ENCODE measurements at regions not wholly inside any gene's neighbourhood (a gene's known extent, or its start where the extent isn't known, plus 50 kb on each side); places are given as distances from the start of the nearest gene placed in this dataset.

DNA sequence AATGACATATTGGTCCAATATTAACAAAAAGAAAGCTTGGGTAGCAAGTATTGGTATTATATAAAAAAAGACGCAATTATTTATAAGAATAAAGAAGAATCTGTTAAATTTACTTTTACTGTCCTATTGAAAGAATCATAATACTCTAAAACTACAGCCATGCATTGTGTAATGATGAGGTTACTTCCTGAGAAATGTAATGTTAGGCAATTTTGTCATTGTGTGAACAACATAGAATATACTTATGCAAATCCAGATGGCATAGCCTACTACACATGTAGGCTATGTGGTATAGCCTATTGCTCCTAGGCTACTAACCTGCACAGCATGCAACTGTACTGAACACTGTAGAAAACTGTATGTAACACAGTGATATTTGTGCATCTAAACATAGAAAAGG is 121.2 kb upstream of the PTGFR start:
- no peak for DNase-seq

DNA sequence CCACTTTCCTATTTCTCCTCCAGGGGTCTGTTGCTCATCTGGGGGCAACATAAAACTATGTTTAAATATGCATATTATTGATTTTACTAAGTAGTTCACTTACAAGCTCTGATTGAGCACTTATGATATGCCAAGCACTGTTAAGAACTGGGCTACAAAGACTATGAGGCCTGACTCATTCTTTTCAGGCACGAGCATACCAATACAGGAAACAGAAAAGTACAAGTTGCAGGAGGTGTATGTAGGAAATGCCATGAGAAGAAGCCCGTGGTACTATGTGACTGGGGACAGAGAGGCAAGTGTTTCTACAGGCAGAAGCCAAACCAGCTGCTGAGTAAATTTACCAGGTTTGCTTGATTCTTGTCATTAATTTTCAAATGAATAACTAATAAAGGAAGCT is 120.4 kb upstream of the PTGFR start:
- DNase-seq, result no peak

DNA sequence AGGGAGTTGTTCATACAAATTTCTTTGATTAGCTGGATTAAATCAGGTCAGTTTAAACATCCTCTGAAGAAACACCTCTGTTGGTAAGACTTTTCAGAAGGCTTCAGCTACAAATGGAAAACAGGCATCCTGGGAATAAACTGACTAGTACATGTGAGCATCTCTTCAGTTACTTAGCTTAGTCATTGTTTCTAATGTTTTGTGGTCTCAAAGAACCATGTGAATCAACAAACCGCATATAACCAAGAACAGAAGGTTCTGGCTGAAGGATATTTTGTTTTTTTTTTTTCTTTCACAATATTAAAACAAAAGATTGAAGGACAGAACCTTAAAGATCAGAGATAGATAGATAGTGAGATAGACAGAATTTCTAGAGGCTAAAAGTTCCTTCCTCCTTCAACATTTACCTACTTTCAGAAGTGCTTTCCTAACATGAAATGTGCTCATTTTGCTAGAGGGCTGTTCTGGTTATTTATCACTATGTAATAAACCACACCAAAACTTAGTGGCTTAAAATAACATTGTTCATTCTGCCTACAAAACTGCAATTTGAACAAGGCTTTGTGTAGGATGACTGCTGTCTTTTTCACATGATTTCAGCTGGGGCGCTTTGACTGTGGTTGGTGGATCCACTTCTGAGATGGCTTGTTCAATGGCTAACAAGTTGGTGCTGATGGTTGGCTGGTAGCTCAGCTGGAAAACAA is 119.8 kb upstream of the PTGFR start:
- no peak for DNase-seq

DNA sequence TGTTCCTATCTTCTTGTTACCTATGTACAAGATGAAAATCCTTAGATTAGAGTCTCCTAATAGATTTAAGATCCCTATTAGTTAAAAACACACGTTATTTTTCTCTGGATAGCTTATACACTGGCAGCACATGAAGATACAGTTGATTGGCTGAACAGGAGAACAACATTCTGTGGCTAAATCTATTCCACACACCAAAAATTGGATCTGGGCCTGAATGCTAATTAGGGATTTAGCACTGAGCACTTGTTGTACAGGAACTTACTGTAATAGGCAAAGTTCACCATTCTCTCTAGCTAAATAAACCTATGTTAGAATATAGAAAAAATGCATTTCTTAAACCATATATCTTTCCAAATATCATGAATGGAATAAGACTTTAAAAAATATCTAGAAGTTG is 117.1 kb upstream of the PTGFR start:
- no peak for DNase-seq

DNA sequence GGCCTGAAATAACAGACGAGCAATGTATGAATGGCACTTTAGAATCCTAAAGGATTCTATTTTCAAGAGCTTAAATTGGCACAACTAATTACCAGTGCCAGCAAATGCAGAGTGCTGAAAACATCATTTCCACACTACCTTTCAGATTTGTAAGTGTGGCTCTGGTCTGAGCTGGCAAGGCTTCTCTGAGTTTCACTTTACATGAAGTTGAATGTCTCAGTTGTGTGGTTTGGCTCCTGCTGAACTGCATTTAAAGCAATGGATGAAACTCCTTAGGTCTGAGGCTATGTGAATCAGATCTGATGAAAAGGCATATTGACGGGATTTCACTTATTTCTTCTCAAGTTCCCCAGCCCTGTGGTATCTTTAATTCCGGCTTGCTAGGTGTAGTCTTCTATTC is 114.8 kb upstream of the PTGFR start:
- DNase-seq, result no peak

DNA sequence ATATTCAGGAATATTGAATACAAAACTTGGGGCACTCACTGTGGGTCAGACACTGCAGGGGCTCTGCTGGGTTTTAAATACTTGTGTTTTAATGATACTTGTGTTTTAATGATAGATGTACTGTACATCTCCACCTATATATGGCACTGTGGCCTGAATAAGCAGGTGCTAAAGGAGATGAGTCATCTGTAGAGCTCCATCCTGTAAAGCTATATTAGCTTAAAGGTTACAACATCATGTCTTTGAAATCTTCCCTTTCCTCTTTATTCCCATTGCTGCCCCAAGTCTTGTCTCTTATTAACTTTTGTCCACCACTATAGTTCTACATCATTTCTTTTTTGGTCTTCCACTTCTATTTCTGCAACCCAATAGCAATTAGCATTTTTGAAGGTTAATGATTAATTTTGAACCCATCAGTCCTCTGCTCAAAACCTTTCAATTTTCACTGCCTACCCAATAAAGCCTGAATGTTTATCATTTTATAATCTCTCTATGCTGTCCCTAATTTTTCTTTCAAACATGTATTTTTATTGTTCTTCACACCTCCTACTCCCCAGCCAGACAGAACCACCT is 113.3 kb upstream of the PTGFR start:
- DNase-seq, result no peak

DNA sequence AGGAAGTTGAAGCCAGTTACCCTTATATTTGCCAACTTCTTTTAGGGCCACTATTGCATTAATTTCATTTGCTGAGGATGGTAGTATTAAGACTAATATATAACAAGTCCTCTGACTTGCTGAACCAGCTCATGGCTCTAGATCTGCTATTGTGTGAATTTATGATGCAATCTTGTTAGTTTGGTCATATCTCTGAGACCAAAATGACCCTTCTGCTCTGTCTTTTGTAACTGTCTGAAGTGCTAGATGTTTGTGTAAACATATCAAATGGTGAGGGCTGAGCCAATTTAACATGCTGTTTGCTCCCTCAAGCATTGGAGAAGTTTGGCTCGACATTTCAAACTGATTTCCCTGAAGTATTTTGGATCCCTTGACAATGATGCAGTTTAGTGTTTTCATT is 106.9 kb upstream of the PTGFR start:
- no peak for DNase-seq

DNA sequence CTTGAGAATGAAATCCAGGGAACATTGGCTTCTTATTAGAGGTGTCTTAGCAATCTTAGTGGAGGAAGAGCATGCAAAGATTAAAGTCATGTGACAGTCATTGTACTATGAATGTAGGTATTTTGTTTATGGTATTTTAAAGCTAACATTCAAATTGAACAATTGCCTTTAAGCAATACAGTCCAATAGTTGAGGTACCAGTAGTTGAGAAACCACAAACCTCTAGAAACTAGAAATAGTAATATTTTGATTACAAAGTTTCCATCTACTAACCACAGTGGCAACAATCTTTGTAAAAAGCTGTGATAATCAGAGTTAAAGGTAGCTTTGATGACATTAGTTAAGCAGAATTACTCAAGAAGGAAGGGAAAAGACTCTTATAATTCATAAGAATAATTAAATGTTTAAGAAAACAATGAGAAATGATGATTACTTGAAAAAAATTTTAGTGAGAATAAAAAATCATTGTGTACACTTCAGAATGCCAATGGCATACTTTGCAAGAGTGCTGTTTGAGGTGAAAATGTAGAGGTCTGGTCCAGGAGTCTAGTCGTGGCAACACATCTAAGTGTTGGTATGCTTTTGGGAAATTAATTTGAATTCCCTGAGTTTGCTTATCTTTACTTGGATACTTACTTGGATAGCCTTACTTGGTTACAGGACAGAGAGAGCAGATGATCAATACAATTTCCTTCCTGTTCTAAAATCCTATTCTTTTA is 104.9 kb upstream of the PTGFR start:
- DNase-seq, result no peak

DNA sequence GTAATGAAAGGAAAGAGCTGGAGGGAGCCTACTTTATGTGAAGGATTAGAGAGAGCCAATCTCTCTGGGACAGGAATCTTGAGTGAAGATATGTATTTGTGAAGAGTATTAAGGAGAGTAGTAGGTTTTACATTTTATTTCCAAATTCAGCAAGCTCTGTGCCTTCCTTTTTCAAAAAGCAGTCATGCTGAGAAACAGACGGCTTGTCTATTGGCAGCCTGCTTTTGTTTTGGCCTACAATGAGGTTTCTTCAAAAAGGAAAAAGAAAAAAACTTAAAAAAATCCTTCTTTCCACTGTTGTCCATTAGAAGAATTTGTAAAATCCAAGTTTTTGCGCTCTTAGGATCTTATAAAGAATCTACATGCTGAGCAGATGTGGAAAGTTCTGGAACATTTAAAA is 103.6 kb upstream of the PTGFR start:
- no peak for DNase-seq

DNA sequence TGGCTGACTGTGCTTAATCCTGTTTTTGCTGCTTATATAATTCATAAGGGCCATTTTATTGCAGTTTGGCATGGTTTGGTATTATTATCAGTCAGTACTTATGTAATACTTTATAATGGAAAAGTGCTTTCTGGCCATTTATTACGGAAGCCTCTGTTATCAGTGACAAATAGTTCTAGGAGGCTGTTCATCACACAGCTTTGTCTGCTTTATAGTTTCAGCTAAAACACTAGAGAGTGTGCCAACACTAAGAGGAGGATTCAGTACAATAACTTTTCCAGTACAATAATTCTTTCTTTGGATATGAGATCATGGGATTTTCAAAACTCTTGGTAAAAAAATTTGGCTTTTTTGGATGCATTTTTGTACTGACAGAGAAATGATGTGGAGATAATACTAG is 102.9 kb upstream of the PTGFR start:
- DNase-seq, result no peak

DNA sequence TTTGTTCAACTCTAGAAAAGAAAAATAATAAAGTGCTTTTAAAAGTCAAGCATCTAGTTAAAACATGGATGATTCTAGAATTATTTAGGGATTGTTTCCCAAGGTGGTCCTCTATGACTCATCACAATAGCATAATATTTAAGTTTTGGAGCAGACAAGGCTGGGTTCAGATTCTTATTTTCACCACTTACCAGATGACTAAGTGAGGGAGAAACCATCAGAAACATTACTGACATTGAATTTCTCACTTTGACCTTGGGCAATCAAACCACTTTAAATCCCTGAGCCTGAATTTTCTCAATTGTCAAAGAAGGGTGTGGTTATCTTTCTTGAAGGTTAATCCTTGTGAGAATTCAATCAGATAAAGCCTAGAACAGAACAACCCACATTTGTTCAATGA is 102.5 kb upstream of the PTGFR start:
- DNase-seq, result no peak

DNA sequence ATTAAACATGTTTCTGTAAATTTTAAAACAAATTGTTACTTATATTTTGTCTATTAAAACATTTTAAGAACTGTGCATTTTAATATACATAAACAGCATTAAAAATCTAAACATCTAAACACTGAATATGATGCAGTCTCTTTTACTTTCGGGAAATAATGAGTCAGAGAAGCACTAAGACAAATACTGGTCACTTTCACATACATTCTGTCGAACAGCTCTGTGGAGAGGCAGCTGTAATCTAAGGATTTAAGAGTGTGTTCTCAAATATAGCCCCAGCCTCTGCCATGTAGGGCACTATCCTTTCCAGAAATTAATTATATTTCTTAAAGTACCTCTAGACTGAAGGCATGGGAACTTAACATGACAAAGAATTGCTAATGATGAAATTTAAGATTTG is 89.6 kb upstream of the PTGFR start:
- DNase-seq, result no peak

DNA sequence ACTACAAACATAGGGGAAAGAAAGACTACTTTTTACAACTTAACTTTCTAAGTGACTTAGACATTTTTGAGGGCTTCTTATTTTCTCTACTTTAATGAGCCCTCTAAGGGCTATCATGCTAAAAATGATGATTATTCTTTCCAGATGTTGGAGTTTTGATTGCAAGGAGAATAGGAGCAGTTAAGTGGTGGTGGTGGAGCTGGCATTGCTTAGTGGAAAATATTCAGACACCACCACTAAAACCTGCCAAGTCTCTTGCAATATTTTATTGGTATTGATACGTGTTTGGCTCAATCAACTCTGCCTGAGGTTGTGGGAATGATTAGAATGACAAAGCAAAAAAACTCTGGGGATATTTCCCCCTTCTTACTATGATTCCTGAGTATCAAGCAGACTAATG is 82.6 kb upstream of the PTGFR start:
- DNase-seq, result no peak

DNA sequence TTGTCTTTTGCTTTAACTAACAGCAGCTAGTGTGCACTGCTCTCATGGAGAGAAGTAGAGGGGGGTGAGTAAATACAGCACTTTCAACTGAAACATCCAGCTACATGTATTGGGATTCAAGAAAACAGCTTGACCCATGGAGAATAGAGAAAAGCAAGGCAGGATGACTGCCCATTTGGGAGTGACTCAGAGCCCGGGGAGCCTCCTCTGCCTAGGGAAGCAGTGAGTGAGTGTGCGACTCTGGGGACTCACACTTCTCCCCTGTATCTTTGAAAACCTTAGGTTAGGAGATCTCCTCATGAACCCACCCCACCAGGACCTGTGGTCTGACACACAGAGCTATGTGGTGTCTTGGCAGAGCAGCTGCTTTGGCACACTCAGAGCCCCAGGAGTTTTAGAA is 82.0 kb upstream of the PTGFR start:
- no peak for DNase-seq

DNA sequence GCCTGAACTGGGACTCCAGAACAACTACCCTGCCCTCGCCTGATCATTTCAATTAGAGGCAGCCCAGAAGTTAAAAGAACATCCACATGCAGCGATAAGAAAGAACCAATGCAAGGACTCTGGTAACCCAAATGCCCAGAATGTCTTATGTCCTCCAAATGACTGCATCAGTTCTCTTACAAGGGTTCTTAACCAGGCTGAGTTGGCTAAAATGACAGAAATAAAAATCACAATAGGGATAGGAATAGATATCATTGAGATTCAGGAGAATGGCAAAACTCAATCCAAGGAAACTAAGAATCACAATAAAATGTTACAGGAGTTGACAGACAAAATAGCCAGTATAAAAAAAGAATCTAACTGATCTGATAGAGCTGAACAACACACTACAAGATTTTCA is 80.1 kb upstream of the PTGFR start:
- no peak for DNase-seq

DNA sequence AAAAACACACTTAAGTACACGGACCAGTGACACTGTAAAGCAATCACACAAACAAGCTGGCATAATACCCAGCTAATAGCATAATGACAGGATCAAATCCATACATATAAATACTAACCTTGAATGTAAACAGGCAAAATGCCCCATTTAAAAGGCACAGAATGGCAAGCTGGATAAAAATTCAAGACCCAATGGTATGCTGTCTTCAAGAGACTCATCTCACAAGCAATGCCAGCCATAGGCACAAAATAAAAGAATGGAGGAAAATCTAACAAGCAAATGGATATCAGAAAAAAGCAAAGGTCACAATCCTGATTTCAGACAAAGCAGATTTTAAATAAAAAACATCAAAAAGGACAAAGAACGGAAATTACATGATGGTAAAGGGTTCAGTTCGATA is 79.1 kb upstream of the PTGFR start:
- DNase-seq, result no peak

DNA sequence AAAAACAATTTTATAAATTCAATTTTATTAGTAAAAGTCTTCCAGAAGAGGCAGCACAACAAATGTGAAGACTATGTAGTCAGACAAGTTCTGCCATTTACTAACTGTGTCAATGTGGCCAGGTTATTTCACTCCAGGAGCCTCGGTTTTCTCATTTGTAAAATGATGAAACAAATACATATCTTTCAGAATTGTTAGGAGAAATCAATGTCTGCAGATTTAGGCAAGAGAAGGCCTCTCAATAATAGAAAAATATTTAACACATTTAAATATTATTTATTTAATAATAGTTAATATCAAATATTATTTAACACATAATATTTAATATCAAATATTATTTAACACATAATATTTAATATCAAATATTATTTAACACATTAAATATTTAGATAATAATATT is 75.6 kb upstream of the PTGFR start:
- no peak for DNase-seq

DNA sequence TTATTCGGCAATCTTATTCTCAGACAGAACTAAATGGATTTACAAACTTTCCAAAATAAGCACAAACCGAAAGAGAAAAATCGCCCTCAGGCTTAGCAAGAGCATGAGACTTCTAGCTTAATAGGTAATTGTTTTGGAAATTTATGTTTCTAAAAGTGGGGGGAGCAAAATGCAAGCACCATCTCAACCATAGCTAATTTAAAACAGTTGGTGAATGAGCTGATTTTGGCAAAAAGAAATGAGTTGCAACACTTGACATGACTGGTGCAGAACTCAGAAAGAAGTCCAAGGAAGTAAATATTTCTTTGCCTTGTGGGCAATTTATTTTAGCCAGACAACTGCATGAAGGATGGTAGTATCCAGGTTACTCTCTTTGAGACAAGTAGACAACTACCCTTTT is 71.5 kb upstream of the PTGFR start:
- DNase-seq, result no peak

DNA sequence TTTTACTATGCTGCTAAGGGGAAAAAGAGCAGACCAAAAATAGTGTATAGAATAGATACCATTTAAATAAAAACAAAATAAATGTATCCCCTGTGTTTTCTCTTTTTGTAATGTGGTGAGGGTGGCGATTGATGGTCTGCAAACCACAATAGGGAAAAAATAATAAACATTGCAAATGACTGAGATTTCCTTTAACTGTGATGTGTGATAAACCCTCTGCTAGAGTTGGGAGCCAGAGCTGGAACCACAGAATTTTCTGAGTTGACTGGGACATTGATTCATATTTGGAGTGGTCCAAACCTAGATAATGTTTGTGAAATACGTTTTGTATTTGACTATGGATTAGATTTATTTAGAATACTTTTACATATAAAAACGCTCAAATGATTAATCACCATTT is 70.6 kb upstream of the PTGFR start:
- no peak for DNase-seq

DNA sequence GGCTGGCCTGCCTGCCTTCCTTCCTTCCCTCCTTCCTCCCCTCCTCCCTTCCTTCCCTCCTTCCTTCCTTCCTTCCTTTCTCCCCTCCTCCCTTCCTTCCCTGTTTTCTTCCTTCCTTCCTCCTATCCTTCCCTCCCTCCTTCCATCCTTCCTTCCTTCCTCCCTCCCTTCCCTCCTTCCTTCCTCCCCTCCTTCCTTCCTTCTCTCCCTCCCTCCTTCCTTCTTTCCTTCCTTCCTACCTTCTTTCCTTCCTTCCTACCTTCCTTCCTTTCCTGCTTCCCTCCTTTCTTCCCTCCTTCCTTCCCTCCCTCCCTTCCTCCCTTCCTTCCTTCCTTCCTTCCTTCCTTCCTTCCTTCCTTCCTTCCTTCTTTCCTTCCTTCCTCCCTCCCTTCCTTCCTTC is 70.1 kb upstream of the PTGFR start:
- DNase-seq, result no peak

DNA sequence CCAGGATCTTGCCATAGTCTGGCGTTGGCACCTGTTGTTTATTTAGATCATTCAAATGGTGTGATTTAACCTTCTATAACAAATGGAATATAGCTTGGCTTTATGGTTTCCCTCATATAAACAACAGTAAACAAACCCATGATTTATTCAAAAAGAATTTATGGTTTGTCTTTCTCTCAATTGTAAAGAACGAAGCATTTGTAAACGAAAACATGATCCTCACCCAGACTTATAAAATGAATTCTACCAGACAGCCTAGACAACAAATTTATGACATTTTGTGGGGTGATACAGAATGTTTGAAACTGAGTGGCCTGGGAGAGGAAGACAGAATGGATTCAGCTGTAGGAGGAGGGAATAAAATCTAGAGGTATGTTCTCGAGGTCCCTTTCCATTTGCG is 66.1 kb upstream of the PTGFR start:
- DNase-seq, result no peak

DNA sequence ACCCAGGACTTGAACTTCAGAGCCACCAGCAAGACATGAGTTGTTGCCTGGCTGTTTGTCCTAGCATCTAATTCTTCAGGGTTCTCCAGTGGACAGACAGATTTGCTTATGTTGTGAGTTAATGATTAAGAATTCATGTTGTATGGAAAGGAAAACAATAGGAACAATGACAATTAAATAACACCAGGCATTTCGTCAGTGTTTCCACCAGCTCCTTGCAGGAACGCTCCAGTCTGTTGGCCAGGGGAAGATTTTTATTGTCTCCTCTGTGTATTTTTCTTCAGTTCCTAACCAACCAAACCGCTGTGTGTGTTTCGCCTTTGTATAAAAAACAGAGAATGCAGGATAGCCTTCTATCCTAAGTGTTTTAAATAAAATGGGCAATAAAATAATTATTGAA is 64.4 kb upstream of the PTGFR start:
- DNase-seq, result no peak

DNA sequence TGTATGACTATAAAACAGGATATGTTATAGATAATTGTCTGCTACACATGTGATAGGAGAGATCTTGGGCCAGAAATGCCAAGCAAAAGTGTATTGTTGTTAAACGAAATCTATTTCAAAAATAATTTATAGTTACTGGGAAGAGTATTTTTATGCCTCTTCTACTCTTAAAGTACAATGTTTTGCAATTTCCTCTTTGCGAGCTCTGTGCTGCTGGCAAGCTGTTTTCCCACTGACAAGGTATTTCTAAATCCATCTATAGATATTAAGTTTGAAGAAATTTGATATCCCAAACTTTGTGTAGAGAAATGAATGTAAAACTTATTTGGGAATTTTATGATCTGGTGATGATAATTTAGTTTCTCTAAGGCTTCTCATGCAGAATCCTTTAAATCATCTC is 63.3 kb upstream of the PTGFR start:
- no peak for DNase-seq

DNA sequence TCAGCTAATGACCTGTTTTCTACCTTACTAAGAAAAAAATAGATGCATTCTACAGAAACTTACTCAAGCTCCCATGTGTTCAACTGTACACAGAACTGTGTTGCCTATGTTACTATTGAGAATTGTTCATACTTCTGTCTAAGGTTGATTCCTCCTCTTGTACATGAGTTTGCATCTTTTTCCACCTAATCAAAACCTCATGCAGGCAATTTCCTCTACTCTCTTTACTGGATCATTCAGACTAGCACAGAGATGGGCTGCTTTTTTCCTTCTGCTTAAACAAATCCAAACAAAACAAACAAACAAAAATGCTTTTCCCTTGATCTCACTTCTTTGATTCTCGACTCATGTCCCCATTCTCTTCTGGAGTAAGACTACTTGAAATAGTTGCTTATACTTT is 58.8 kb upstream of the PTGFR start:
- no peak for DNase-seq

DNA sequence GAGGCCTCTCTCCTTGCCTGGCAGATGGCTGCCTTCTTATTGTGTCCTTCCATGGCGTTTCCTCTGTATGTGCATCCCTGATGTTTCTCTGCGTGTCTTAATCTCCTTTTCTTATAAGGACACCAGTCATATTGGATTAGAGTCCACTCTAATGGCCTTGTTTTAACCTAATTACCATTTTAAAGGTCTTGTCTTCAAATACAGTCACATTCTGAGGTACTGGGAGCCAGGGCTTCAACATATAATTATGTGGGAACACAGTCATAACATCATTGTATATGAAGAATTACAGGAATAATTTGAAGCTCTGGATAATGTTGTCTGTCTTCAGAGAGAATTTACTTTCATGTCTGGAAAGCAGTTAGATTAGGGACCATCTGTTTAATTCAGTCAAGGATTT is 56.4 kb upstream of the PTGFR start:
- no peak for DNase-seq
